OCI-LY7 (cell line): ENCODE measurements at regions not wholly inside any gene's neighbourhood (a gene's known extent, or its start where the extent isn't known, plus 50 kb on each side); places are given as distances from the start of the nearest gene placed in this dataset.

Source experiments
- BruUV-seq: library from RNA; stranded (reverse); fragments of 400-500 nt; replicated peaks from 2 replicates; lab custom pipeline; 2021; lab: Mats Ljungman, UMichigan
- CTCF ChIA-PET: fragments of 300-600 bp; sonication (Branson Sonifier 250); formaldehyde crosslinking; loops from one replicate; lab custom pipeline; 2022; ENCODE audit warnings: antibody characterized with exemption; ENCODE audit not compliant: unreplicated experiment; lab: Charles Lee
- POLR2A ChIA-PET: fragments of 300-600 bp; sonication (Branson Sonifier 250); formaldehyde crosslinking; loops from one replicate; lab custom pipeline; 2022; ENCODE audit warnings: antibody characterized with exemption; lab: Charles Lee
- DNase-seq: peaks from one replicate; pipeline ENCODE4 v3.0.0-alpha.2; 2015; ENCODE audit warnings: low spot score
- H2AFZ ChIP-seq: fragments of 200-600 bp; sonication (generic), shearing (Covaris generic); 2 replicates; pipeline ENCODE4 v1.6.1; 2014; ENCODE audit warnings: mild to moderate bottlenecking, antibody characterized with exemption, low read length, moderate library complexity
- H3K27ac ChIP-seq: fragments of 200-600 bp; sonication (generic); 2 replicates; pipeline ENCODE4 v1.5.1; 2014; ENCODE audit warnings: mixed run types, low read depth, mild to moderate bottlenecking, moderate library complexity, low read length, inconsistent platforms; ENCODE audit not compliant: poor library complexity, severe bottlenecking
- H3K36me3 ChIP-seq: fragments of 200-600 bp; sonication (generic); 2 replicates; pipeline ENCODE4 v1.6.1; 2014; ENCODE audit warnings: mild to moderate bottlenecking, antibody characterized with exemption, low read length, moderate library complexity, mixed read lengths; ENCODE audit not compliant: insufficient read depth
- H3K4me1 ChIP-seq: fragments of 200-600 bp; sonication (generic); 2 replicates; pipeline ENCODE4 v1.5.1; 2014; ENCODE audit warnings: mild to moderate bottlenecking, low read length; ENCODE audit not compliant: insufficient read depth, poor library complexity, severe bottlenecking
- H3K4me2 ChIP-seq: fragments of 200-600 bp; sonication (generic); 2 replicates; pipeline ENCODE4 v1.6.1; 2014; ENCODE audit warnings: mild to moderate bottlenecking, low read length
- H3K4me3 ChIP-seq: fragments of 200-600 bp; sonication (generic); 2 replicates; pipeline ENCODE4 v1.5.1; 2014; ENCODE audit warnings: mild to moderate bottlenecking, low read depth, low read length; ENCODE audit not compliant: poor library complexity, severe bottlenecking
- H3K79me2 ChIP-seq: fragments of 200-600 bp; sonication (generic); 2 replicates; pipeline ENCODE4 v1.6.1; 2016; ENCODE audit warnings: low read depth, mild to moderate bottlenecking, low read length, moderate library complexity, mixed read lengths; ENCODE audit not compliant: insufficient read depth
- H3K9me2 ChIP-seq: fragments of 200-600 bp; sonication (generic); 2 replicates; pipeline ENCODE4 v1.6.1; 2016; ENCODE audit warnings: mild to moderate bottlenecking, low read length, mixed read lengths; ENCODE audit not compliant: insufficient read depth
- H3K9me3 ChIP-seq: fragments of 200-600 bp; sonication (generic); 2 replicates; pipeline ENCODE4 v1.6.1; 2014; ENCODE audit warnings: mild to moderate bottlenecking, mixed run types, low read length, mixed read lengths
- H4K20me1 ChIP-seq: fragments of 200-600 bp; sonication (generic); 2 replicates; pipeline ENCODE4 v1.6.1; 2014; ENCODE audit warnings: mild to moderate bottlenecking, antibody characterized with exemption, low read length, moderate library complexity, mixed read lengths; ENCODE audit not compliant: insufficient read depth
- EZH2phosphoT487 ChIP-seq: fragments of 200-600 bp; sonication (generic); IDR thresholded peaks from 2 replicates; pipeline ENCODE4 v1.6.1; 2018; ENCODE audit warnings: low read depth, borderline replicate concordance, mild to moderate bottlenecking, mixed run types, antibody characterized with exemption, low read length, moderate library complexity, mixed read lengths
- intact Hi-C: fragments of 100-400 bp; cut with micrococcal nuclease; formaldehyde crosslinking; loops from one replicate; pipeline ENCODE4 v1.10.0; 2022; ENCODE audit not compliant: unreplicated experiment
- TF ChIP-seq, protein P1 (sequence below): fragments of 200-600 bp; sonication (generic); conservative IDR thresholded peaks from 2 replicates; pipeline ENCODE4 v1.5.1; 2014; ENCODE audit warnings: mild to moderate bottlenecking, antibody characterized with exemption, low read length, moderate library complexity, mixed read lengths

DNA sequence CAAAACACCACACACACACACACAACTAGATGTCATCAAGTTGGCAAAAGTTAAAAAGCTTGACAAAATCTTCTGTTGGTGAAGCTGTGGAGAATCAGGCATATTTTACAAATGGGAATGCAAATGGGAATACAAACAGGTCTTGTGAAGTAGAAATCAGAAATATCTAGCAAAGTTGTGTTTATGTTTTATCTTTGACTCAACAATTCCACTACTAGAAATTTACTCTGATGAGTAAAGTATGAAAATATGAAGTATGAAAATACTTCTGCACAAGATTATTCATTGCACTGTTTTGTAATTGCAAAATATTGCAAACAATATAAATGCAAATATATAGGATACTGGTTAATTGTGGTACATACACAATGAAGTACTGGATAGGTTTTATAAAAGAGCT, 1166.0 kb upstream of the GJE1 start:
- no peaks in the 10 kb centered on the region for H3K9me2 ChIP-seq
- no peak for DNase-seq
- H3K4me2 ChIP-seq = no peak overlapping the region
- POLR2A ChIA-PET = interaction anchor here (0.7 to 1.3 kb wide), 3 partner anchors 29 to 854 kb away, joined by 3 to 4 read pairs (median 3); no protein-coding TSS in a partner anchor
- no peaks in the 10 kb centered on the region for H3K4me1 ChIP-seq
- intact Hi-C loops = no loop called here
- H3K4me3 ChIP-seq = no peak overlapping the region
- CTCF ChIA-PET = no interaction called here
- H3K79me2 ChIP-seq = no peaks in the 10 kb centered on the region
- TF ChIP-seq, protein P1, sequence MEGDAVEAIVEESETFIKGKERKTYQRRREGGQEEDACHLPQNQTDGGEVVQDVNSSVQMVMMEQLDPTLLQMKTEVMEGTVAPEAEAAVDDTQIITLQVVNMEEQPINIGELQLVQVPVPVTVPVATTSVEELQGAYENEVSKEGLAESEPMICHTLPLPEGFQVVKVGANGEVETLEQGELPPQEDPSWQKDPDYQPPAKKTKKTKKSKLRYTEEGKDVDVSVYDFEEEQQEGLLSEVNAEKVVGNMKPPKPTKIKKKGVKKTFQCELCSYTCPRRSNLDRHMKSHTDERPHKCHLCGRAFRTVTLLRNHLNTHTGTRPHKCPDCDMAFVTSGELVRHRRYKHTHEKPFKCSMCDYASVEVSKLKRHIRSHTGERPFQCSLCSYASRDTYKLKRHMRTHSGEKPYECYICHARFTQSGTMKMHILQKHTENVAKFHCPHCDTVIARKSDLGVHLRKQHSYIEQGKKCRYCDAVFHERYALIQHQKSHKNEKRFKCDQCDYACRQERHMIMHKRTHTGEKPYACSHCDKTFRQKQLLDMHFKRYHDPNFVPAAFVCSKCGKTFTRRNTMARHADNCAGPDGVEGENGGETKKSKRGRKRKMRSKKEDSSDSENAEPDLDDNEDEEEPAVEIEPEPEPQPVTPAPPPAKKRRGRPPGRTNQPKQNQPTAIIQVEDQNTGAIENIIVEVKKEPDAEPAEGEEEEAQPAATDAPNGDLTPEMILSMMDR = no peak
- TF ChIP-seq EZH2phosphoT487 = no peak
- H3K36me3 ChIP-seq = no peaks in the 10 kb centered on the region
- H4K20me1 ChIP-seq = no peaks in the 10 kb centered on the region
- H3K27ac ChIP-seq = no peak overlapping the region
- no peaks in the 10 kb centered on the region for H3K9me3 ChIP-seq
- no peak overlapping the region for H2AFZ ChIP-seq
- BruUV-seq = no TSS peak

DNA sequence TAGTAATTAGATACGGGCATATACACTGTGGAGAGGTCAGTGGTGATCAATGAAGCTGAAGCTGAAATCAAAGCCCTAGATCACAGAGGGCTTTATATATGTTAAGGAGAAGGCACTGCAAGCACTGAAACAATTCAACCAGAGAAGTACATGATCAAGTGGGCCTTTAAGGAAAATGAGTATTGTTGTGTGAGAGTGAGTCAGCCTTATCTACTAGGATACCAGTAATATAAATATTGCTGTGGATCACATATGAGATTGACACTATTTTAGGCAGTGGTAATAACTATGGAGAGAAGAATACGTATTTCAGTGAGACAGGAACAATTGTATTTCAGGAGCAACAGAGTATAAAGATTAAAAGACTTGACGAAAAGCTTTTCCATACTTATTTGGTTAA, 1172.2 kb upstream of the GJE1 start:
- TF ChIP-seq EZH2phosphoT487 = no peak
- TF ChIP-seq, protein P1 = no peak
- Histone ChIP-seq H3K36me3 (no peaks in the 10 kb centered on the region), H3K4me2 (no peak overlapping the region), H2AFZ (no peak overlapping the region), H3K79me2 (no peaks in the 10 kb centered on the region), H3K9me2 (no peaks in the 10 kb centered on the region), H3K4me3 (no peak overlapping the region), H3K4me1 (no peaks in the 10 kb centered on the region), H3K27ac (no peak overlapping the region), H4K20me1 (no peaks in the 10 kb centered on the region), H3K9me3 (no peaks in the 10 kb centered on the region)
- no peak for DNase-seq
- intact Hi-C loops = no loop called here
- BruUV-seq = no TSS peak
- ChIA-PET CTCF (no interaction called here), POLR2A (no interaction called here)

DNA sequence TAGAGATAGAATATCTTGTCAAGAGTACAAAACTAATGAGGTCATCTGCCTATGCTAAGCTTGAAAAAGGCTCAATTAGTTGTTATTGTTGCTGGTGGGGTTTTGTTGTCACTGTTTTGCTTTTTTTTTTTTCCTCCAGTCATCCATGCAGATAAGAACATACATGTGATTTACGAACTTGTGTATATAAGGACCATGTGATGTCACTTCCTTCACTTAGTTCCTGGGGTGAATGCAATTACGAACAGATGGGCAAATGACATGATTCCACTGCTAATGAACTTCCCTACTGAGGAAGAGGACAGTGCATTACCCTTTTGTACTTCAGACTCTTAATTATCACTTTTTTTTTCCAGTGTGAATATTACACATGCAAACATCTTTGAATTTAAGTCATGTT, 1175.3 kb upstream of the GJE1 start:
- no peaks in the 10 kb centered on the region for H3K9me2 ChIP-seq
- BruUV-seq = no TSS peak
- no peak for TF ChIP-seq EZH2phosphoT487
- TF ChIP-seq, protein P1 = no peak
- DNase-seq = no peak
- ChIA-PET POLR2A (no interaction called here), CTCF (no interaction called here)
- no peak overlapping the region for H3K4me2 ChIP-seq
- intact Hi-C loops = no loop called here
- H3K36me3 ChIP-seq = no peaks in the 10 kb centered on the region
- no peak overlapping the region for H3K27ac ChIP-seq
- no peaks in the 10 kb centered on the region for H3K79me2 ChIP-seq
- H3K9me3 ChIP-seq = no peaks in the 10 kb centered on the region
- H3K4me1 ChIP-seq = no peaks in the 10 kb centered on the region
- H3K4me3 ChIP-seq = no peak overlapping the region
- no peak overlapping the region for H2AFZ ChIP-seq
- no peaks in the 10 kb centered on the region for H4K20me1 ChIP-seq
